ENCODE measurements at regions not wholly inside any gene's neighbourhood (a gene's known extent, or its start where the extent isn't known, plus 50 kb on each side); places are given as distances from the start of the nearest gene placed in this dataset.

- TF ChIP-seq CTCF (IDR thresholded peaks at IDR 0.05) (no peak), POLR2AphosphoS5 (IDR thresholded peaks at IDR 0.05; ENCODE audit: insufficient read depth in 1 of 2, low read depth in 1 of 2) (no peak)
Measured at GRCh38 chr10:3671386-3671955, 113.5 kb downstream of the KLF6 start.

Measured in vagina (tissue), 2 donors.